ENCODE measurements at regions not wholly inside any gene's neighbourhood (a gene's known extent, or its start where the extent isn't known, plus 50 kb on each side); places are given as distances from the start of the nearest gene placed in this dataset.

DNA sequence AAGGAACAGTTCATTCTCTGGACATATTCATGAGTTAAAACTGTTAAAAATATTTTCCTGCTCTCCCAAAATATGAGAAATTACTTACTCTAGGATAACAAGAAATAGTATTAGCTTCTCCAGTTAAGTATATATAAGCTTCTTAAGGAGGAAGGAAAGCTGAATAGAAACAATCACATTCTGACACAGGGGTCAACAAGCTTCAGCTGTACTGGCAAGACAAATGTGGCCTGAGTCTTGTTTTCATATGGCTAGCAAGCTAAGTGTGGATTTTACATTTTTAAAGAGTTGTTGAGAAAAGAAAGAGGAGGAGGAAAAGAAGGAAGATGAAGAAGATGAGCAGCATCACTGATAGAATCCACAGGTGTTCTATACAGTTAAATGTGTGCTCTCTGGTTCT lies 313.8 kb downstream of the ZPLD1 start:
- DNase-seq (ENCODE audit: low read depth): no peak

DNA sequence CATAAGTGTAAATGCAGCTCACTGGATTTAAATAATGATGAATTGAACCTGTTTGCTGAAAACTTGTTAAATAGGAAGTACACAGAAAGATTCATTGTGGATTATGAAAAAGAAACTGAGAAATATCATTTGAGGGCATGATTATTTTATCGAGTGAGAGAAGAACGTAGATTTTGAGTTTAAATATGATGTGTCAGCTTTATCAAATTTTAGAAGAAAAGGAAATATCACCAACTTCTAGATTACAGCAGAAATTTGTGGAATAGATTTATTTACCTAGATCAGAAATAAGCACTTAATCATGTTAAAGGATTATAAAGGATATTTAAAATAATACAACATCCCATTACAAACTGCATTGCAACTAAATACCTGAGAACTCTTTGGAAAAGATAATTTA lies 315.5 kb downstream of the ZPLD1 start:
- no peak for DNase-seq (ENCODE audit: low read depth)

DNA sequence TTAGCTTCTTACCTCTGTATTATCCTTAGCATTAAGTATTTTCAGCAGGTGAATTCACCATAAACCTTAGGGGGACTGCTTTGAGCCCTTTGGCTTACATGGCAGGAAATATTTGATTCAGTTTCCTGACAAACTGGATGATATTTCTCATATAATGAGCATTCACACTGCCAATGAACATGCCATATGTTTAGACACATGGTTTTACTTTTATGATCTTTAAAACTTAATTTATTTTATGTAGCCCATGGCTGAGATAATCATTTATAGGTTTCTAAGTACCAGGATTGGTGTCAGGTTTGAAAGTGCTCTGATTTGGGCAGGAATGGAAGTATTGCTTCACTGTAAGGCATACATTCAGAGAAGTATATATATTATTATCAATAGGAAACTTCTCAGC lies 319.1 kb downstream of the ZPLD1 start:
- DNase-seq (ENCODE audit: low read depth): no peak

DNA sequence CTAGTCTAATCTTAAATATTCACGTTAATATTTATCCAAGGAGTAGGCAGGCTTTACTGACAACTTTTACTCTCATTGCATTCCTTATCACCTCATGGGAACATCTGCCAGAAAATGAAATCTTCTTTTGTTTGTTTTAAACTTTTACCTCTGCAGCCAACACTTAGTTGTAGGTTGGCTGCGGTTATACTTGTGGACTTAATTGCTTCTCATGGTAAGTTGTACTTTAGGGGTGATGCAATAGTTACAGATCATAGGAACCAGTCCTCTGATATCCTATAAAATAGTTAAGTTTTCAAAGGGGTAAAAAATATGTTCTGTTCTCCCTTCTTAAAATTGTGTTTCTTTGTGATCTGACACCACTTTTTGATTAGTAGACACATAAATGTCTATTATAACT lies 321.9 kb downstream of the ZPLD1 start:
- DNase-seq (ENCODE audit: low read depth): no peak

DNA sequence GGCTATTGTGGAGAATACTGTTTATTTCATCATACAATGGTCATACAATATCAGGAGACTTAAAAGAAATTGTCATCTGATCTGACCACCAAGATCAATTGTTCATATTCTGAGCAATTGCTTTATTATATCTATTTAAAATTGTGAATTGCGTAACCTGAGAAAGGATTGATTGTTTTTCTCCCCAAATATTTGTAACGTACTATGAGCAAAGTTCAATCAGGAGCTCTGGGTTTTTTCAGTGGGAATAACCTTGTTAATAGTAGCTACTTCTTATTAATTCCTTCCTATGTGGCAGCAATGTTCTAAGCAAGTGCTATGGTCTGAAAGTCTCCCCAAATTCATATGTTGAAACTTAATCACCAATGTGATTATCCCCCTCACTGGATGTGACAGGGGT lies 323.1 kb downstream of the ZPLD1 start:
- no peak for DNase-seq (ENCODE audit: low read depth)

DNA sequence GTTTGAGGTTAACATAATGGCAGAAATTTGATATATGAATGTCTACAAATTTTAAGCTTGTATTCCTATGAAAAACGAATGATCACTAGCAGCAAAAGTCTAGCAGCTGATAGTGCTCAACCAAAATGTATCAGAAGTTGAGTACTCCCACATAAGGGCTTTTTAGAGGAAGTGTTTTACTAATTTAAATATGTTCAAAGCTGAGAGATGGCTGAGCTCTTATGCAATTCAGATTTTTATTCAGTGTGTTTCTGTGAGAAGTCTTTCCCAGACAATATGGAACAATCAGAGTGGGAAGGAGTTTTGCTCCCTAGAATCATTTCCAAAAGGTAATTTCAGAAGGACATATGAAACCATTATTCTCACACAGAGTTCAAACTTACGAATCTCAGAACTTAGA lies 327.0 kb downstream of the ZPLD1 start:
- no peak for DNase-seq (ENCODE audit: low read depth)

DNA sequence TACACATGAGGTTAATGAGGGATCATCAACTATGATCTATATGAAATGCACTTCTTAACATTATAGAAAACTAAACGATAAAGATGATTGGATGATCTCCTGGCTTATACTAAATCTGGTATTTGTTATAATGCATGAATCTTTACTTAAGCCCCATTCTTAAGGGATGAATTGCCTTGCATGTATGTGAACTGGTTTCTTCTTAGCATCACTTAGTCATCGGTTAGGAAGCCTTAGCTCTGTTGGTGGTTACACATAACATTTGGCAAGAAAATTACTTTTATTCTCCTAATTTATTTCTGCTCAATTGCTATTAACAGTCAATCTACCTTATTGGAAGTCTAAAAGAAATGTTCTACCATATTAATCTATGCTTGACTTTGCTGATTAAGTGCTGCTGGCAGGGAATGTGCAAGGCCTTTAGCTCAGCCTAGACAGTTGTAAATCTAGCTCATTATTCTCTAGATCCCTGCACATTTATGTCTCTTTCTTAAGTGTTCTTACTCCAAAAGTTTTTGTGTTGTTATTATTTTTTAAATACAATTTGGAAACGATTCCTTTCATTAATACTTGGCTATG lies 356.0 kb downstream of the ZPLD1 start:
- no peak for DNase-seq (ENCODE audit: low read depth)

DNA sequence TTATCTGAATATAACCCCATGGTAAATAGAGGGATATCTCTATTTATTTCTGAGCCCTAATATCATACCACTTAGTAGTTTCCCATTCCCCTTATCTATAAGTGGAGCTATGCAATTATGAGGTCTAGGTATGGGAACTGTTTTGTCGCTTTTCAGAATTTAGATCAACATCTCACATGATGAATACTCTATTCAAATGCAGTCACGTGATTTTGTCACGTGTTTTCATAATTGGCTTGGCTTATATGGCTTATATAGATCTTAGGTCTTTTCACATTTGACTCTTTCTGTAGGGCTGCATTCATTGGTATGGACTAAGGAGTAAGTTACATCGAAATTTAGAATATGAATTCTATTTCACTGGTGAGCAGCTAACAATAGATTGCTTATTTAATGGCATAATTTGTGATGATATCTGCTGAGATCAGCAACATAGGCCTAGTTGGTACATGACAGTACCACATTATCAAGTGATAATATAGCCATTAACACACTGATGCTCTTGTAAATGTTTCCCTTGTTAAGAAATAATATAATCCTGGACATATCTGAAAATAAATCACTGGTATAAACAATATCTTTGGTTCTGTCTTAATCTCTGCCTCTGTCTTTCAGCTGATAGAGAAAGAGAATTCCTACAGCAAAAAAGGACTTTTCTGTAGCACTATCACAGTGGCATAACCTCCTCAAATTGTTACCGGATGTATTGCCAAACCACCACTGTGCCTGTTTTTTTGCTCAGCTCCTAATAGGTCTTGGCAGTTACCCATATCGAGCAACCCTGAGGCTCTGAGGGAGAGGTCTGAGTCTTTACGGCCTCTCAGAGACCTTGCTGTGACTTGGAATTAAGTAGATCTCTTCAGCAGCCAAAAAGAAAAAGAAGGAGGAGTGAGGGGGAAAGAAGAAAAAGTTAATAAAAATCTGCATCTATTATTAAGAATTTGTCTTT lies 357.1 kb downstream of the ZPLD1 start:
- no peak for DNase-seq (ENCODE audit: low read depth)

DNA sequence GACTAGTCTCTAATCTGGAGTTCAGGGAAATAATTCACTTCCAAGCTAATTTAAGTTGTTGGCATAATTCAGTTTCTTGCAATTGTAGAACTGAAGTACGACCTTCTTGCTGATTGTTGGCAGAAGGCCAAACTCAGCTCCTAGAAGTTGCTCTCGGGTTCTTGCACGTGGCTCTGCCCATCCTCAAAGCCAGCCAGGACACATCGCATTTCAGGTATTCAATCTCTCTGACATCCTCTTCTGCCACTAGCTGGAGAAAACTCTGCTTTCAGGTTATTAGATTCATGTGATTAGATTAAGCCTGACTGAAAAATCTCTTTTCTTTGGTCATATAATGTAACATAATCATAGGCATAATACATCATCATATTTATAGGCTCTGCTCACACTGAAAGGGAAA lies 362.0 kb downstream of the ZPLD1 start:
- DNase-seq (ENCODE audit: low read depth): no peak

DNA sequence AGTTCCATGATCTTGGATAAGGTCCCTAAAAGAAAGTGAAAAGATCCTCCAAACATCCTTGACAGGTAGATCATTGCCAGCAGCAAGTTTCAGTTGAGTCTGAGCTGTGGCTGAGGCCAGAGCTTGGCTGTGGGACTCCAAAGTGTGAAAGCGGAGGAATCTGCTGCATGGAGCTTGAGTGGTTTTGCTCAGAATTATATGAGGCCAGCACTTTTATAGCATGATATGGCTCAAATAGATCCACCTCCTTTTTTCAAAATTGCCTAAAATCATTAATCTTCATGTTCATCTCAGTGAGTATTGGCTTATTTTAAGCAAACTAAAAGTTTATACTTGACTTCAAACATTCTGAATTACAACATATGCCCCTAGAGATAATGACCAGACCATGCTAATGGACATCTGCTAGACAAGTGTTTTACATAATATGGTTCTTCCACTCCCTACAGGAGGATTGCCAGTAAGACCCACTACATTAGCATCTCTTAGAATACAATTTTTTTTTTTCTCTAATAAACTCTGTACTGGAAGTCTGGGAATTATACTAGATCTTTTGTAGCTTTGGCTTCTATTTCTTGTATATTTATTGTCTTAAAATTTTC lies 368.1 kb downstream of the ZPLD1 start:
- DNase-seq (ENCODE audit: low read depth): no peak

DNA sequence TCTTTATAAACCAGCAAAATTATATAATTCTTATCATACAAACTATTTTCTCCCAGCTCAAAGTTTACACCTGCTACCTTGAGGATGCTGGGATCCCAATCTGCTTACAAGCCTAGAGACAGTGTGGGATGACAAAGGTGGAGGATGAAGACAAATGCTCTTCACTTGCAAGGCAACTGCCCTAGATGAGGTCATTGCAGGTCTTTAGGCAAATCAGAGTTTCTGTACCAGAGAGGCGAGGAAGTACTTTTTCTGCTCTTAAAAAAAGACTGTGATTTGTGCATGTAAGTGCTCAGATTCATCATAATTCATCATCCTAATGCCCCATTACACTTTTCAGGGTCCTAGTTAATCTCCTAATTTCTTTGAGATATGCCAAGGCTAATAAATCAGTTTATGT lies 376.1 kb downstream of the ZPLD1 start:
- DNase-seq (ENCODE audit: low read depth): no peak

DNA sequence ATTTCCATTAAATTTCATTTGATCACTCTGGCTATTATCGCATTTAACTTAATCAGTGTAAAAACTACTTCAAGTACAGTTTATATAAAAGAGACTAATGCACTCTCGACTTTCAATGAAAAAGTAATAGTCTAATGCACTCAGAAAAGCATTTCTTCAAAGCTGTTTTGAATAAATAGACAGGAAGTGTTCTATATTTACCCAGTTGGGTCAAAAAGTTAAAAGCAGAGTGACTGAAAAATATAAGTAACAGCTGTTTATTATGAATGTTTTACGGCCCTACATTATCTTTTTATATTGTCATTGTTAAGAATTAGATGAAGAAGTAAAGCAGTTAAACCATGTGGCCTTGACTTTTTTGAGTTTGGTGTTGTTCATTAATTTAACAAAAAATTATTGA lies 391.8 kb downstream of the ZPLD1 start:
- no peak for DNase-seq (ENCODE audit: low read depth)

DNA sequence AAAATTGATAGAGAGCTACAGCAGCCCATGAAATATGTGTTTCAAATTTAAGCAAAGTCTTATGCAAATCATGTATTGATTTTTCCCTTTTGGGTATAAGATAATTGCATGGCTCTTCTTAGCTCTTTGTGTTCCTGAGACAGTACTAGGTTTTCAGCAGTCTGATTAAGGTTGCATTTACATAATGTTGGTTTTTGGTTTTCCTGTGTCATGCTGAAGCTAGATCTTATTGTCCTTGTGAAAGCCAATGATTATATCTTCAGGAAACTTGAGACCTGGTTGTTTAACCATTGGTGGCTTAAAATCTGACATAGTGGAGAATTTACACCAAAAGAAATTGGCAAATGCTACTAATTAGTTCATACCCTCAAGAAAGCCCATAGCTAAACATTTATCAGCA lies 392.6 kb downstream of the ZPLD1 start:
- DNase-seq (ENCODE audit: low read depth): no peak

DNA sequence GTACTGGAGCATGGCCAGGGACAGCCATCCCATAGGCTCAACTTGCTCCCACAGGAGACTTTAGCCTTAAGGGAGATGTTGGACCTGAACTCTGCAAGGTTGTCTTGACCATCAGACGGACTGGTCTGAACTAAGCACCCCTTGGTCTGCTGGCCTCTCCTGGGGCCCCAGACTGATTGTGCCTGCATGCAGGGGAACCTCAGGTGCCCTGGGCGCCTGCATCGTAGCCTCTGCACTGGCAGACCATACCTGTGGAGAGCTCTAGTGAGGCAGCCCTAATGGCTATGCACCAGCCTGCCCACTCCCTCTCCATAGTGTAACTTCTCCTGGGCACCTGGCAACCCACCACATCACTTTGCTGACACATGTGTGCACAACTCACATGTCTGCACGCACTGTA lies 395.6 kb downstream of the ZPLD1 start:
- DNase-seq (ENCODE audit: low read depth): no peak

DNA sequence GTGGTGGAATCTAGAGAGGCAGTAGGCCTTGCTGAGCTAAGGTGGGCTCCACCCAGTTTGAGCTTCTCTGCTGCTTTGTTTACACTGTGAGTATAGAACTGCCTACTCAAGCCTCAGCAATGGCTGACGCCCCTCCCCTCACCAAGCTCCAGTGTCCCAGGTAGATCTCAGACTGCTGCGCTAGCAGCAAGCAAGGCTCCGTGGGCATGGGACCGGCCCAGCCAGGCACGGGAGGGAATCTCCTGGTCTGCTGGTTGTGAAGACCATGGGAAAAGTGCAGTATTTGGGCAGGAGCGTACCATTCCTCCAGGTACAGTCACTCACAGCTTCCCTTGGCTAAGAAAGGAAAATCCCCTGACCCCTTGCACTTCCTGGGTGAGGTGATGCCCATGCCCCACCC lies 407.1 kb downstream of the ZPLD1 start:
- DNase-seq (ENCODE audit: low read depth): no peak

DNA sequence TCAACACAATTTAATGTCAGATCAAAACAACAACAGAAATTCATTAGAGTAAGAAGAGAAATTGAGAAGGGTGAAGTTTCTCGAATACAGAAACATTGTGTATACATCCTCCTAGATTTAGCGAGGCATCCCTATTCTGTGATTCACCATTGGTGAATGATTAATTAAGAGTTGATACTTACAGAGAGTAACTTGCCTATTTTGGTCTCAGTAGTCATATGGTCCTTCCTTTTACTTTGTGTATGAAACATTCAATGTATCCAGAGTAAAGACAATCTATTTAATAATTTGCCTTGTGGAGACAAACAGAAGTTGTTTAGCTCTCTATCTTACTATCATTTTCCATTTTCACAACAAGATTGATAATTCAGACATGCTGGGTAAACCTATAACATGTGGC lies 432.0 kb downstream of the ZPLD1 start:
- DNase-seq (ENCODE audit: low read depth): no peak

DNA sequence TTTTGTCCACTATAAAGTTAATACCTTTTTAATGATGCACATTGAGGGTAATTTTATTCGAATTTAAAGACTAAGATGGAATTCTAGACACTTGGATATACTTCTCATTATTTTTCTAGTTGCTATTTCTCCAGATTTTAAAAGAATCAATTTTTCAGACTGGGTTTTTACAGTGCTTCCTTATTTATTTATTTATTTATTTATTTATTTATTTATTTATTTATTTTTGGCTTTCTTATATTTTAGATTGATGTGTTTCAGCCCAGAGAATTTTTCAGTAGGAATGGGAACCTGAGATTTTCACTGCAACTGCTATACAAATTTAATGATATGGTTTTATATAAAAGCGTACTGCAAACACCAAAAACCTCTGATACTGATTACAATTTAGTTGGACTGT lies 448.7 kb downstream of the ZPLD1 start:
- DNase-seq (ENCODE audit: low read depth): no peak

DNA sequence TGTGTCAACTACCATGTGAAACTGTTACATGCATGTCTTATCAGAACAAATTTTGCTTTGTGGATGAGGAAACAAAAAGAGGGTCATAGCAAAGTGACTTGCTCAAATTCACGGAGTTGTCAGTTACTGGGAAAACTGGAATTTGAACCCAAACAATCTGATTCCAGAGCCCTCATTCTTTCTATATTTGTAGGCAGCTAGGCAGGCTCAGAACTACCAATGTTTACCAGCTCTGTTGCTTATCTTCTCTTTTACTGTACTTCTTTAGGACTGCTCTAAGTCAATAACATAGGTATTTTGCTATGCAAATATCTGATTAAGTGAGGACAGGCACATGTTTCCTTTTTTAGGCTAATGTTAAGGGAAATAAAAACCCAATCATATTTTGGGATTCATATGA lies 450.5 kb downstream of the ZPLD1 start:
- no peak for DNase-seq (ENCODE audit: low read depth)

DNA sequence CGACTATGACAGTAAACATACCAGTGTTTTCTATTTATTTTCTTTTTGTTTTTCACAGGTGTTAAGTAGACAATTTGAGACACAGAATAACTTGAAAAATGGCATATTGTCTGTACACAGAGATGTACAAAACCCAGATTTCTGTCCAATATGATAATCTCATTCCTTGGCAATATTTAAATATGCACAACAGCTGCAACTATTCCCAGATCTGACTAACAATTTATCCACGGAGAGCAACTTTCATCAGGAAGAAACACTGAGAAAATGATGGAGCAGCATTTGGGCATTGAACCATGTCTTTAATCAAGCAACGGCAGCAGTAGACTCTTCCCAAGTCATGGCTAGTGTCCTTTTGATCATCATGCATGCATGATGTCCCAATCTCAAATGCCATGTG lies 452.6 kb downstream of the ZPLD1 start:
- DNase-seq (ENCODE audit: low read depth): no peak

DNA sequence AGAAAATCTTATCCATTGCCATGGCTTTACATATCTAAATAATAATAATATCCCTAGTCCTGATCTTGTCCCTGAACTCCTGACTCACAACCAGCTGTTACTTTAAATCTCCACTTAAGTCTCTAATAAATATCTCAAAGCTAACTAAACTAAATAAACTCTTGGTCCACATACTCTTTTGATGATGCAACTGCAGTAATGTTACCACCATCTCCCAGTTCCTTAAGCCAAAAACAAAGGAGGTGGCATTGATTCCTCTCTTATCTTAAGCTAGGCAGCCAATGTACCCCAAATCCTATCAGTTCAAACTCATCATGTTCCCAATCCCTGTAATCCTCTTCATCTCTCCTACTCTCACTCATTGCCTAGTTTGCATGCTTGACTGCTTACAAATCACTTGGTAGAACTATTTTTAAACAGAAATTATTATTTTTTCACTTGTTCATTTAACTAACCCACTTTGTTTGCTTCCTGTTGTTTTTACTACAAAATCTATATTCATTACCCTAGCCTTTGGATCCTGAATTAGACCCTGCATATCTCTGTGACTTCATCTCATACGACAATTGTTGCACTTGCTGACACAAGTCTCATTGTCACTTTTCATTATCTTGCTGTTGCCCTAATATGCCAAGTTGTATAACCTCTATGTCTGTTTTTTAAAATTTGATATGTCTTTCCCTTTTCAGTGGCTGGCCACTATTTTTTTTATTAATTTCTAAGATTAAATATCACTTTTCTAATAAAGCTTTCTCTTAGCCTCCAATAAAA lies 462.2 kb downstream of the ZPLD1 start:
- no peak for DNase-seq (ENCODE audit: low read depth)

DNA sequence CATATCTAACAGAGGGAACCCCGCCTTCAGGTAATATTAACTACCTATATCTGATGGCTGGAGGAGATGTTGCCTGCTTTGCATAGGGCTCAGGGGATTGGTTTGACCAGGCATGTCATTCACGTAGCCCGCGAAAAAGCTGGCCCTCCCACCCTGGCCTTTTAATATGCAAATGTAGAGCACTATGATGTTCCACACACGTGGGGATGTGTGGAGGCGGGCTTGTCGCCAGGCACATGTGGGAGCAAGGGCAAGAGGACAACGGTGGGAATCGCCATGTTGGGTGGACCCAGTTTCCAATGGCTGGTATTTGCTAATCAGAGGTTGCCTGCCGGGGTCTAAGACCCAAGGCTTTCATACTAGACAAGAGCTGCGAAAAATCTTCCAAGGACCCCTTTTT lies 469.8 kb downstream of the ZPLD1 start:
- no peak for DNase-seq (ENCODE audit: low read depth)

DNA sequence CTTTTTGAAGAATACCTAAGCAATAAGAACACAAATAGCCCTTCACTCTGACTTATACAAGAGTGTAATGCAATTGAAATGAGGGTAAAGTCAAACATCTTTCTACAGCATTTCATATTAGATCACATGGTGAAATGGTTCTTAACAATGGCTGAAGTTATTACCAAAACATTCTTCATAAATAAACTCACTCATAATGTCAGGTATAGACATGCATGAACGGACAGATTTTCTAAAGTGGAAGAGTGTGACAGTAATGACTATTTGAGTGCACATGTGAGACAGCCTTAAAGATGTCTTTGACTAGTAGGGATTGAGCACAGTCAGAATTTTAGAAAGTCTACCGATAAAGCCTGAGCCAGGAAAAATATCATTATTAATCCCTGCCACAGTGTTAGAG lies 471.0 kb downstream of the ZPLD1 start:
- no peak for DNase-seq (ENCODE audit: low read depth)

DNA sequence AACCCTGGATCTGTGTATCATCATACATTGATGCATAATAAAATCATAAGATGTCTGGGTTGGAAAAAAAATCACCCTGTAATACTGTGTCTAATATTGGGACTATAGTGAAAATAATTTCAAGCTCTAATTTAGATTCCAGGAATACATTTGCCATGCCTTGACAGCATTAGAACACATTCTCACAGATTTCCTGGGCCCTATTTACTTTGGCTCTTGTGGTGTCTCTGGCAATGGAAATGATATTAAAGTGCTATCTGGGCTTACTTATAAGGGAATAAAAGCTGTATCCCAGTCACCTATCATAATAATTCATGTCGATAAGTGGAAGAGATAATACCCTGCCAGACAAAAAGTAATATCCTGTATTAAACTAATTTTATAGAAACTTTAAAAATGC lies 472.0 kb downstream of the ZPLD1 start:
- DNase-seq (ENCODE audit: low read depth): no peak
